Muscle layer of colon (tissue), 2 donors: ENCODE measurements at regions not wholly inside any gene's neighbourhood (a gene's known extent, or its start where the extent isn't known, plus 50 kb on each side); places are given as distances from the start of the nearest gene placed in this dataset.

Experiments
- H3K27ac ChIP-seq: one replicate; pipeline ENCODE4 v1.7.0; 2013; ENCODE audit warnings: low read depth, mild to moderate bottlenecking, low read length, moderate library complexity
- H3K27me3 ChIP-seq, 2 donors: one replicate each; pipeline ENCODE4 v1.7.0; 2013; ENCODE audit warnings: low read length in 2 of 2, mild to moderate bottlenecking in 2 of 2; ENCODE audit not compliant: insufficient read depth in 2 of 2, control insufficient read depth in 1 of 2
- H3K36me3 ChIP-seq: one replicate; pipeline ENCODE4 v1.7.0; 2013; ENCODE audit warnings: mild to moderate bottlenecking, low read length; ENCODE audit not compliant: insufficient read depth
- H3K4me1 ChIP-seq: one replicate; pipeline ENCODE4 v1.7.0; 2013; ENCODE audit warnings: mild to moderate bottlenecking, low read length; ENCODE audit not compliant: insufficient read depth
- H3K4me3 ChIP-seq, 2 donors: one replicate each; pipeline ENCODE4 v1.7.0; 2013; ENCODE audit warnings: low read length in 2 of 2, low read depth in 1 of 2, mild to moderate bottlenecking in 1 of 2, moderate library complexity in 1 of 2
- H3K9ac ChIP-seq: one replicate; pipeline ENCODE4 v1.7.0; 2013; ENCODE audit warnings: low read length
- H3K9me3 ChIP-seq: one replicate; pipeline ENCODE4 v1.7.0; 2013; ENCODE audit warnings: mild to moderate bottlenecking, low read length
- donor health status: abdominal sarcoma.
- donor health status: Adenocarcinoma of cecum.

DNA sequence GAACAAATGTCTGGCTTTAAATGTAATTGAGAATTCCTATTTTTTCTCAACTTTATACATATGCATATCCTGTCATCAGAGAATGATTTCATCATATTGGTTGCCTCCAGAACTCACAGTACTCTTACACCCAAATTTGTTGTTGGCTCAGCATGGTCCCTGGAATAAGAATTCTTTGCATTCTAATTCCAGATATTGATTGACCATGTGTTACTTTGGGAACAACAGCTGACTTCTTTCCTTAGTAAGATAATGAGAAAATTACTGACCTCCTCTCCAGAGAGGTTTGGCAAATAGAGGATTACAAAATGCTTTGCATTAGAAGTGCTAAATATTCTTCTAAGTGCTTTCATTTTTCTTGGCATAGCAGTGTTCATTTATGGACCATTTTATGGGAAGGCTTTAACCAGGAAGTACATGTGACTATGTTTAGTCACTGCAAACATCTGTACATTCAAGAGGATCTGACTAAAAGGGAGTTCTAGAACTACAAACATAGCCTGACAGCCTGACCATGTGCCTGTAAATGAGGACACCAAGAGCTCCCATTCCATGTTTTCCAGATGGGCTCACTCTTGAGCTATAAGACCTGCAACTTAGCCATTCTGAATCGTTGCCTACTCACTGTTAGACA lies 391.6 kb upstream of the DPPA4 start:
- no peaks in the 10 kb centered on the region for H3K9me3 ChIP-seq
- no peak overlapping the region for H3K27ac ChIP-seq
- no peaks in the 10 kb centered on the region for H3K27me3 ChIP-seq
- no peak overlapping the region for H3K4me3 ChIP-seq
- H3K9ac ChIP-seq: no peak overlapping the region
- H3K4me1 ChIP-seq: no peaks in the 10 kb centered on the region
- no peaks in the 10 kb centered on the region for H3K36me3 ChIP-seq

DNA sequence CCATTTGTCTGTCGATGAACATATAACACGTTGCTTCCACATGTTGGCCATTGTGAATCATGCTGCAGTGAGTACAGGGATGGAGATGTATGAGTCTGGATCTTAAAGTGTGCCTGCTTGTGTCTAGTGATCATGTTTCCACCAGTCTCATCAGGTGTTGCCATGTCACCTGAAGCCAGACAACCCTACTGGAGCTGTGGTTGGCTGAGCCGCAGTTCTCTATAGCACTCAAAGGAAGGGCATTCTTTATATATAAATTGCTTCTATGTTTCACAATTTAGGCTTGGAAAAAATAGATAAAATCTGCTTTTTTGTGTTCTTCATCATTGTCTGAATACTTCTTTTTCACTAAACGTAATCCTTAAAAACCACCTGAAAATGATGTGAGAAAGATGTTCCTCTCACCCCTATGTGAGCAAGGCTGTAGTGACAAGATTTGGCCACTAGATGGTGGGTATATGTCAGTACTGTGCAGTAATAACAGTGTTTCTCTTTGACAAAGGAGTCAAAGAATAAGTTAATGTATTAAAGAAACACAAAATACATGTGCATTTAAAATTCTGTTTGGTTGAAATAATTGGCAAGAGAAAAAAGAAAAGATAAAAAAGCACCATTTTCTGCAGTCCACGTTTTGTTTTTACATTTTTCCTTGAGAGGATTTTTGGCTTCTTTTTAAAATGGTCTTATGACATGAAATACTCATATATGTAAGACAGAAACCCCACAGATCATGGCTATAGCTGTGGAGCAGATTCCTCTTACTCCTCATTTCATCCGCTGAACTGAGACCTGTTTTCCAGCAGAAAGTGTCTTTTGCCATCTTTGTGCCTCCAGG lies 394.5 kb upstream of the DPPA4 start:
- no peak overlapping the region for H3K27ac ChIP-seq
- H3K9ac ChIP-seq: no peak overlapping the region
- H3K4me3 ChIP-seq: no peak overlapping the region
- no peaks in the 10 kb centered on the region for H3K36me3 ChIP-seq
- H3K27me3 ChIP-seq: no peaks in the 10 kb centered on the region
- H3K9me3 ChIP-seq: no peaks in the 10 kb centered on the region
- H3K4me1 ChIP-seq: no peaks in the 10 kb centered on the region

DNA sequence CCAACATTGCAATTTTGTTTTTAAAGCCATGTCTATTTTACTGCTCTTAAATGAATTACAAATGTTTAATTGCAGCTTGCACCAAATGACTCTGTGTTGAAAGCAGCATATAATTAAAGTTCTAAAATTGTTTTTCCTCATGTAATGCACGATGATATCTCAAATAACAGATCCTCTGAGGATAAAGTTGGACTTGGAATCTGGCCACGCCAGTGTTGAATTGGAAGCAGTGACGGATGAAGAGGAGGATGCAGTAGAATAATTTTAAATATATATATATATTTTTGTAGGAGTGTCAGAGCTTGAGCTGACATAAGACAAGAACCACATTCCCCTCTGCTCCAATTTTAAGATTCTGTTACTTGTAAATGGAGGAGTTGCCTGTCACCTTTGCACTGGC lies 406.6 kb upstream of the DPPA4 start:
- no peak overlapping the region for H3K27ac ChIP-seq
- no peak overlapping the region for H3K4me3 ChIP-seq
- H3K36me3 ChIP-seq: no peaks in the 10 kb centered on the region
- H3K9me3 ChIP-seq: no peaks in the 10 kb centered on the region
- no peak overlapping the region for H3K9ac ChIP-seq
- H3K27me3 ChIP-seq: no peaks in the 10 kb centered on the region
- no peaks in the 10 kb centered on the region for H3K4me1 ChIP-seq

DNA sequence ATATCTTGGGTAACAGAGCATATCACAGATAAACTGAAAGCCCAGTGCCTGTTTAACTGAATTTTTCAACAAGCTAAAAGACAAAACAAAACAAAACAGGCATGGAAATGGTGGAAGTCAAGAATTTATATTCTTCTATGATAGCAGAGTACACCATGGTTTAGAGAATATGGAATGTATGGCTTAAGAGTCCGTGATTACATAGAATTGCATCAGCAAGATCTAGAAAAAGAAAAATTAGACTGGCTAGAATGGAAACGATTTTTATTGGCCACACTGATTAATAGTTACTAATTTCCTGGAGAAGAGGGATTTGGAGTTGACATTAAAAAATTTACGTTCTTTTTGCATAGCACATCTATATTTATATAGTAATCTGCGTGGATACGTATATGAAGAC lies 435.2 kb upstream of the DPPA4 start:
- Histone ChIP-seq H3K27me3 (no peaks in the 10 kb centered on the region), H3K4me1 (no peaks in the 10 kb centered on the region), H3K9me3 (no peaks in the 10 kb centered on the region), H3K9ac (no peak overlapping the region), H3K36me3 (no peaks in the 10 kb centered on the region), H3K27ac (no peak overlapping the region), H3K4me3 (no peak overlapping the region)

DNA sequence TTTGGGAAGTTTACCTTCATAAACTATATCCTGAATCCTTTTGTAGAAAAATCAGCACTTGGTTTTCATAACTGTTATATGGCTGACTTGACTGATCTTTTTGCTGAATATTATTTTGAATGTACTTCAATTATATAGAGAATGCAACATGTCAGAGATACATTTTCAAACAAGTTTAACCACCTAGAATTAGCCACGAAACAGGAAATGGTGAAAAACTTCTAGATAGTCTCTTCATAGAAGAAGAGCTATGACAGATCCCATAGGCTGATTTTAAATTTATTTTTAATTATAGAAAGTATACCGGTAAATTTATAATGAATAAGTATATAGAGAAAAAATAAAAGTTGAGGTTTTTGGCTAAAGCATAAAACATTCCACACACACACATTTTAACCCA lies 436.8 kb upstream of the DPPA4 start:
- Histone ChIP-seq H3K27ac (no peak overlapping the region), H3K36me3 (no peaks in the 10 kb centered on the region), H3K4me1 (no peaks in the 10 kb centered on the region), H3K27me3 (no peaks in the 10 kb centered on the region), H3K4me3 (no peak overlapping the region), H3K9ac (no peak overlapping the region), H3K9me3 (no peaks in the 10 kb centered on the region)

DNA sequence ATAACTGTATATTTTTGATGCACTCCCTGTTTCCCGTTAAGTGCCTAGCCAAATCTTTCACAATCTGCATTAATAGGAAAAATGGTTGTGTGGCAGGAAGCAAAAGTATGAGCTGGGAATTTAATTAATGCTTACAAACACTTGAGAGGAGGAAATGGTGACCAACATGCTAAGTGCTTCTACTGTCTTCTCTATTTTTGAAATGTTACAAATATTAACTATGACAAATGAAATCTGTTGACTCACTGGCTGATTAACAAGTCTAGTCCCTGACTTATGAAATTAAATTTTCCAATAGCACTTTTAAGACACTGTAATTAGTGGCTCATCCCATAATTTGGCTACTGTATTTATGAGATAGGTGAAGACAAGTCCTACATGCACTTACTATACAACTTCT lies 446.9 kb upstream of the DPPA4 start:
- Histone ChIP-seq H3K27me3 (no peaks in the 10 kb centered on the region), H3K9ac (no peak overlapping the region), H3K27ac (no peak overlapping the region), H3K4me1 (no peaks in the 10 kb centered on the region), H3K9me3 (no peaks in the 10 kb centered on the region), H3K4me3 (no peak overlapping the region), H3K36me3 (no peaks in the 10 kb centered on the region)

DNA sequence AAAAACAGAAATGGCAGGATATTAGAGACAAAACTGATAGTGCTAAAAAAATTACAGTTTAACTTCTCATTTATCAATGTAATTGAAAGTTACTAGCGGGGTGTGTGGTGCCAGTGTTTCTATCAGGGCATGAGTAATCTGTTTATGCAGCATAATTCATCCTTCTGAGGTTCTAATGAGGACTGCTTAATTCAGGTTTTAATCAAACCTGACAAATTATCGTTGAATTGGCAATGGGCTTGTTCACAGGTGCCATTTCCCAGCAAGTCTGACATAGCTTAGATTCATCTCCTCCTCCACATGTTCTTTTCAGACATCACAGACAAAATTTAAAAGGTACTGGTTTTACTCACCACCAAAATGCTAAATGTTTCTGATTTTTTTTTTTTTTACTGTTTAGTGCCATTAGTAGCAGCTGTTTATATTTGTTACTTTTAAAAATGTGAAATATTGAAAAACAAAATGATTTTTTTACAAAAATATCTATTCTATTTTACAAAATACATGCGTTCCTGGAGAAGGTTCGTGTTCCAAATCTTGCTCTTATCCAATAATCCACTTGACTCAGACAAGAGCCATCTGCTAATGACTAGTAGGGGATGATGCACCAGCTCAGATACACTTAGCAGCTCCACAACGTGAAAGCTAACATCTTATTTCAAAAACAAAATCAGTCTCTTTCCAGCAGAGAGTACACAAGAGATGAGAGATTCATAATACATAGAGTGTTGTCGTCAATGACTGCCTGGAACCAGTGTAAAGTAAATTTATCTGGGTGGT lies 447.7 kb upstream of the DPPA4 start:
- H3K4me3 ChIP-seq: no peak overlapping the region
- no peaks in the 10 kb centered on the region for H3K36me3 ChIP-seq
- H3K9ac ChIP-seq: no peak overlapping the region
- no peaks in the 10 kb centered on the region for H3K4me1 ChIP-seq
- no peaks in the 10 kb centered on the region for H3K9me3 ChIP-seq
- H3K27me3 ChIP-seq: no peaks in the 10 kb centered on the region
- H3K27ac ChIP-seq: no peak overlapping the region

DNA sequence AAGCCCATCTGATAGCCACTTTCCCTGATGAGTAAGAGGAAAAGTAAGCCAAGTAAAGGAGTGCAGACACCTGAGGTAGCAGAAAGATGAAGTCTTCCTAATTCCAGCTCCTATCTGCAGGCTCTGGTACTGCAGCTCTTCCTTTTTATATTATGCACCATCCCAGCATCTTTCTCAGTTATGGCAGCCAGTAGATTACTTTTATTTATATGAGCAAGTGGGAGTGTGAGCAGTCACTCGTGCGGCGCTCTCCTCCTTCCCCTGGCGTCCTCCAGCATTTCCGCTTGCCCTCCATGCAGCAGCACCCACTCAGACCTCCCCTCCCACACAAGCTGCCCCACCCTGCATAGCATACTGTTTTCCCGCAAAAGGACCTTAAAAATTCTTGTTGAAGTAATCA lies 465.9 kb upstream of the DPPA4 start:
- H3K36me3 ChIP-seq: no peaks in the 10 kb centered on the region
- no peak overlapping the region for H3K27ac ChIP-seq
- H3K9ac ChIP-seq: no peak overlapping the region
- H3K4me1 ChIP-seq: no peaks in the 10 kb centered on the region
- no peaks in the 10 kb centered on the region for H3K9me3 ChIP-seq
- H3K4me3 ChIP-seq: no peak overlapping the region
- no peaks in the 10 kb centered on the region for H3K27me3 ChIP-seq

DNA sequence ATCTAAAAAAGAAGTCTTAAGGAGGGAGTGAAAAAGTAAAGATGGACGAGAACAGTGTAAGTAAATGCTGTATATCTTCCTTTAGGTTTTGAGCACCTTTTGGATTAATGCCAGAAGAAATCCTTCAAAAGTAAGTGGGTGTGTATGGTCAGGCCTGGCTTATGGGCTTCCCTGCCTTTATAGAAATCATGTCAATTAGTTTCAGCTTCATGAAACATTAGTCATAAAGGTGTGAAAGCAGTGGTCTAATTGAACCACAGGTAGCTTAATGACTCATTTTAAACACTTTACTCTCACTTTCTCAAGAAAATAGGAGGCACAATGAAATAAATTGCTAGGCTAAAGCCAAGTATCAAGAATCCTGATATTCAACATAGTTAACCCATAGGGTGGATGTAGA lies 467.4 kb upstream of the DPPA4 start:
- Histone ChIP-seq H3K27me3 (no peaks in the 10 kb centered on the region), H3K36me3 (no peaks in the 10 kb centered on the region), H3K4me3 (no peak overlapping the region), H3K9ac (no peak overlapping the region), H3K4me1 (no peaks in the 10 kb centered on the region), H3K27ac (no peak overlapping the region), H3K9me3 (no peaks in the 10 kb centered on the region)

DNA sequence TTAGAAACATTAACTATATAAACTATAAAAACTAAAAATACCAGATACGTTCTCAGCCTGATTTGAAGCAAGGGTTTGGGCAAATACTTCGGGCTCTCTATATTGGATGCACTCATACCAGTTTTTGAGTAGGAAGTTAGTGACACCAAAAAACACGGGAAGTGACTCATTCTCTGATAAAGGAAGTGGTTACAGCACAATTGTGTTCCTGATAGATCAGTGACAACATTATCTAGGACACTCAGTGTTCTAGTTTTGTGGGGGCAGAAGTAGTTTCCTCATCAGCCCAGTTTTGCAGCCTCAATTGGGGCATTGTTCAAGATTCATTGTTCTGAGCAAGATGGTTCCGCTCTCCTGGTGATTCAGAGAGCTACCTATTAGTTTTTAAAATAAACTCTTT lies 469.6 kb upstream of the DPPA4 start:
- H3K27ac ChIP-seq: no peak overlapping the region
- H3K9me3 ChIP-seq: no peaks in the 10 kb centered on the region
- H3K36me3 ChIP-seq: no peaks in the 10 kb centered on the region
- H3K9ac ChIP-seq: no peak overlapping the region
- no peaks in the 10 kb centered on the region for H3K27me3 ChIP-seq
- H3K4me3 ChIP-seq: no peak overlapping the region
- H3K4me1 ChIP-seq: no peaks in the 10 kb centered on the region

DNA sequence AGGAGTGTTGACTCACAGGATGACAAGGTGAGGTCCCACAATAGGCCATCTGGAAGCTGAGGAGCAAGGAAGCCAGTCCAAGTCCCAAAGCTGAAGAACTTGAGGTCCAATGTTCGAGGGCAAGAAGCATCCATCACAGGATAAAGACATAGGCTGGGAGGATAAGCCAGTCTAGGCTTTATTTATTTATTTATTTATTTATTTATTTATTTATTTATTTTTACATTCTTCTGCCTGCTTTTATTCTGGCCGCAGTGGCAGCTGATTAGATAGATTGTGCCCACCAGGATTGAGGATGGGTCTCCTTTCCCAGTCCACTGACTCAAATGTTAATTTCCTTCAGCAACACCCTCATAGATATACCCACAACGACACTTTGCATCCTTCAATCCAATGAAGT lies 472.2 kb upstream of the DPPA4 start:
- no peak overlapping the region for H3K9ac ChIP-seq
- no peaks in the 10 kb centered on the region for H3K27me3 ChIP-seq
- no peaks in the 10 kb centered on the region for H3K36me3 ChIP-seq
- no peaks in the 10 kb centered on the region for H3K9me3 ChIP-seq
- H3K4me3 ChIP-seq: no peak overlapping the region
- no peak overlapping the region for H3K27ac ChIP-seq
- H3K4me1 ChIP-seq: no peaks in the 10 kb centered on the region
